IPS DF 19.7 (cell line): ENCODE measurements at regions not wholly inside any gene's neighbourhood (a gene's known extent, or its start where the extent isn't known, plus 50 kb on each side); places are given as distances from the start of the nearest gene placed in this dataset.
"Not testable (repeated sequence)": the region's sequence is repeated elsewhere in the genome, so short reads cannot be mapped to it uniquely, and the experiment has no call there.

ENCODE experiments used
- DNase-seq: peaks from one replicate; pipeline ENCODE4 v3.0.0-alpha.2; 2013; ENCODE audit warnings: low read depth, low spot score

DNA sequence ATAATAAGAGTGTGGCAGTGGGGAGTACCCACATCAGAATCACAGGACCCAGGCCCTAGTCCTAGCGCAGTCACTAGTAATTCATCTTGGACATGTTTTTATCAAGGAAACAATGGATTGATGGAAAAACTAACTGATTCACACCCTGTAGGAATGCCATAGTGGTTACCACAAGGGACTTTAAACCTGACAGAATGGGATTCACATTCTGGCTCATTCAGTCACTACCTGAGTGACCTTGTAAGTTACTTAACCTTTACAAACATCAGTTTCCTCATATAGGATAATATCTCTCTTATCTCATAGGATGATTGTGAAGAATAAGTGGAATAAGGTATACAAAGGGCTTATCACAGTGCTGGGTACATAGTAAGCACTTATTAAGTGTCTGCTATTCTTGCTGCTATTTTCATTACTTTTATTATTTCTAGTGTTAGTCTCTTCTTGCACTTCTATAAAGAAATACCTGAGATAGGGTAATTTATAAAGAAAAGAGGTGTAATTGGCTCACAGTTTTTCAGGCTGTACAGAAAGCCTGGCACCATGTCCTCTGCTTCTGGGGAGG lies 247.5 kb upstream of the KLF3 start:
- DNase-seq, result no peak

DNA sequence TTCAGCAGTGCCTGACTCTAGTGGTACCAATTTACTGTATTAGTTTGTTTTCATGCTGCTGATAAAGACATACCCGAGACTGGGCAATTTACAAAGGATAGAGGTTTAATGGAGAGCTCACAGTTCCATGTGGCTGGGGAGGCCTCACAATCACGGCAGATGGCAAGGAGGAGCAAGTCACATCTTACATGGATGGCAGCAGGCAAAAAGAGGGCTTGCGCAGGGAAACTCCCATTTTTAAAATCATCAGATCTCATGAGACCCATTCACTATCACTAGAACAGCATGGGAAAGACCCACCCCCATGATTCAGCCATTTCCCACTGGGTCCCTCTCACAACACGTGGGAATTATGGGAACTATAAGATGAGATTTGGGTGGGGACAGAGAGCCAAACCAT lies 243.7 kb upstream of the KLF3 start:
- DNase-seq, result not testable (repeated sequence)

DNA sequence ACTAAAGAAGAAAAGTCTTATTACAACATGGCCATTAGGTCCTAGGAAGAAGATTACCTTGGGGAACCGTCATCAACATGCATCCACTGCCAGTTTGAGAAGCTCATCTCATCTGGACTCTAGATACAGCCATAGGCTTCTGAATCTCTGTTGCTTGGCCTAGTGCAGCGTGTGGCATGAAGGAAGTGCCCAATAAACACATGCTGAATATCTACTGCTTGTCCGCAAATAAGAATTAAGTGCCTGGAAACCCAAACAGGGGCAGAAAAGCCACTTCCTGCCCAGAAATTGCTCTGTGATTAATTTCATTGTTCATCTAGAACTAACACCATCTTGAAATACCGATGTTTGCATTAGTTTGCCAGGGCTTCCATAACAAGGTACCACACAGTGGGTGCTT lies 241.1 kb upstream of the KLF3 start:
- no peak for DNase-seq

DNA sequence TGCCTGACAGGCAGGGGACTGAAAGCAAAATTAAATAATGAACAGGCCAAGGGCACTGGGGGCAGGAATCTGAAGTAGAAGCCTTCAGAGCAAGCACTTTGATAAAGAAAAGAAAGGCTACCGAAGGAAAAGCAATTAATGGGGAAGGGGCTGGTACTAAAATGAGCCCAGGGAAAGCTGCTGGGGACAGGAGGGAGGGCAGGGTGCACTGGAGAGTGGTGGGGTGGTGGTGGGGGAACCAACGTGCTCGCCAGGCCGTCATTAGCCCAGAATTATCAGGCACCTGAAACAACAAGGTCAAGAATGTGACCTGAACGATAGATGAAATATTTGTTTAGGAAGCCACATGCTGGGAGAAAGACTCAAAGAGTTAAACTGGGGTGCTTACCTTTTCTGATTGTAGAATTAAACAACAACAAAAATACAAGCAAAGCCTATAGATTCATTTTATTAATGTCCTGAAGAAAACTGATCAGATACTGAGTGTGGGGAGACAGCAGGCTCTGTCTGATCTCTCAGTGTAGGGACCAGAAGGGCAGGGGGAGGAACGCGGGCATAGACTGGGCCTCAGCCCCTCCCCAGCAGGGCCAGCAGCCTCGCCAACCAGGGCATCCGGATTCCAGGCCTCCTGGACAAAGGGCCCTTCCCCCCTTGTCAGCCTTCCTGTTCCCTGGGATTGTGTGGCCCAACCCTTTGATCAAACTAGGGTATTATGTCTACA lies 239.7 kb upstream of the KLF3 start:
- DNase-seq, result peak; percentile 48

DNA sequence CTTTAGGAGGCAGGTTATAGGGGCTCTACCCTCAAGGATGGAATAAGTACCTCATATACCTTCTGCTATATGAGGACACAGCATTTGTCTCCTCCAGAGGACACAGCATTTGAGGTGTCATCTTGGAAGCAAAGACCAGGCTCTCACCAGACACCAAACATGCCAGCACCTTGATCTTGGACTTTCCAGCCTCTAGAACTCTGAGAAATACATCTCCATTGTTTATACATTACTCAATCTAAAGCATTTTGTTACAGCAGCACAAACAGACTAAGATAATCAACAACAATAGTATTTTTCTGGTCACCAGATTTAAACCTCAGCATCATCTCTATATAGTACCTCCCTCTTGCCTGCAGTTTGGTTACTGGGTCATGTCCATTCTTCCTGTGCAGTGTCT lies 237.5 kb upstream of the KLF3 start:
- no peak for DNase-seq

DNA sequence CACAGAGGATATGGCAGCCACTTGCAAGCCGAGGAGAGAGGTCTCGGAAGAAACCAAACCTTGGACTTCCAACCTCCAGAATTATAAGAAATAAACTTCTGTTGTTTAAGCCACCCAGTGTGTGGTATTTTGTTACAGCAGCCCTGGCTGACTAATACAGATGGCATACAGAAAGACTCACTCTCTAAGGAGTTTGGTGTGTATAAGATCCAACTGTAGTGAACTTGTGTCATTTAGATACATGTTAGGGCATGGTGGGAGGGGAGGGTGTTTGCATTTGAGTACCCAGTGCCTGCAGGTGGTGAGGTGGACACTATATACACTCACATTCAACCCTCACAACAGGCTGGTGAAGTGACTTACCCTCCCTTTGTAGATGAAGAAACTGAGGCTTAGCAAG lies 233.2 kb upstream of the KLF3 start:
- no peak for DNase-seq

DNA sequence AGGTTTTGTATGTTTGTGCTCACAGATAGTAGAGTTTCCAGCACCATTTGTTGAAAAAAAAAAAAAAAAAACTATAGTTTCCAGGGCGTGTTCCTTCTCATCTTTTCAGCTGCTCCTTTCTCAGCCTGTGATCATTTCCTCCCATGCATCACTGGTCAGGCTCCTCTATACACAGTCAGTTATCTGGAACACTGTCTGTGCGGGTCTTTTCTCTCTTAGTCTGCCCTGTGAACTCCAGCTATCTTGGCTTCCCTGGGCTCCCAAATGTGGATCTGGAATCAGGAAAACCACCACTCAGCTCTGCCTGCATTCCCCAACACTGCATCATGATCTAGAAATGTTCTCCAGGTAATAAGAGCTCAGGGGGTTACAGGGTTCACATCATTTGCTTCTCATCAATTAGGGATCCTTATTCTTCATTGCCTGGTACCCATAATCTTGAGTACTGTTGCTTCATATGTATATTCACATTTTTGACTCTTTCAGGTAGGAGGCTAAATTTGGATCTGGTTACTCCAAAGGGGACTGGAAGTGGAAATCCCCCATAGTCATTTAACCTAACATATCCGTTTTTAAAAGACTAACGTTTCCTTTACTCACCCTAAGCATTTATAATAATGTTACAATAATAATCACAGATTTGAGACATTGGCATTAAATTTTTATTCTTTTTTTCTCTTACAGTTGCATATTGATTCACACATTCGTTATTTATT lies 221.8 kb upstream of the KLF3 start:
- DNase-seq, result no peak

DNA sequence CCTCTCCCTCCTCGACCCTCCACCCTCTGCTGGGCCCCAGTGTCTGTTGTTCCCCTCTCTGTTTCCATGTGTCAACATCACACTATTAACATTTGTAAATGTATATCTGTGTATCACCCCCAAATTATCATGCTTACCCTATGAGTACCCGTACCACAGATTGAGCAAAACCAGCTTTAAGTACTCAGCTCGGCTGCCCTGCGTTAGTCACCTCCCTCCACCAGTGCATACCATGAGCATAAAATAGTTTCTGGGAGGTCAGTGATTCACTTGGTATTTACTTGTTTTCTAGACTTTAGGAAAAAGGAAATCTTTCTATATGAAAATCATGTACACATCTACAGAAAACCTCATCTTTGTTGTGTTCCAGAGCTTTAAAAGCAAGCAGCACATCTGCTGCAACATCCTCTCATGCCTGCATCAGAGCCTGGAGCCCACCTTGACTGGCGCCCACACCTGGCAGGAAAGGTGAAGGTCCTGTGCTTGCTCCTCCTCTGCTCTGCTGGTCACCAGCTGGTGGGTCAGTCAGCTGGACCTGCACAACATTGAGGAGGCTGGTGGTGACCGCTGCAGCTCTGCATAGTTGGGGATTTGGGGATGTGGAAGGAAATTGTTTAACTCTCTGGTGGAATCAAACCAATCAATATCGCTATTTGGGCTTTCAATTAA lies 214.4 kb upstream of the KLF3 start:
- DNase-seq, result no peak

DNA sequence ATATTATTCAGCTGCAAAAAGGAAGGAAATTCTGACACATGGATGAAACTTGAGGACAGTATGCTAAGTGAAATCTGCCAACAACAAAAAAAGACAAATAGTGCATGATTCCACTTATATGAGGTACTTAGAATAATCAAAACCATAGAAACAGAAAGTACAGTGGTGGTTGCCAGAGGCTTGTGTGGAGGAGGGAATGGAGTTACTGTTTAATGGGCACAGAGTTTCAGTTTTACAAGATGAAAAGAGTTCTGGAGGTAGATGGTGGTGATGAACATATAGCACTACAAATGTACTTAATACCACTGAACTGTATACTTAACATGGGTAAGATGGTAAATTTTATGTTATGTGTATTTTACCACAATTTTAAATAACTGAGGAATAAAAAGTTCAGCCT lies 212.0 kb upstream of the KLF3 start:
- DNase-seq, result no peak

DNA sequence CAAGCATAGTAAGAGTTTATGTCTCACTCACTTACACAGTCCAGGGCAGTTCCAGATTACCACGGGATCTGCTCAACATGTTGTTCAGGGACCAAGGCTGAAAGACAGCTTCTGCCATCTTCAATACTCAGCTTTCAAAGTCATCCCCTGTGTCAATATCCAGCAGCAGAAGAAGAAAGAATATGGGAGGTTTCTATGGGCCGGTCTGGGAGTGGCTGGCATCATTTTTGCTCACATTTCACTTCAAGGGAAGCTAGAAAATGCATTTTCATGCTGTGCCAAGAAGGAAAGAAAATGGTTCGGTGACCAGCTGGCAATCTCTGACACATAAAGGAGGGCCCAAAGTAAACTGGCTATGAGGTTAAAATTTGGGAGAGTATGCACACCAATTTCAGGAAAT lies 211.5 kb upstream of the KLF3 start:
- DNase-seq, result no peak

DNA sequence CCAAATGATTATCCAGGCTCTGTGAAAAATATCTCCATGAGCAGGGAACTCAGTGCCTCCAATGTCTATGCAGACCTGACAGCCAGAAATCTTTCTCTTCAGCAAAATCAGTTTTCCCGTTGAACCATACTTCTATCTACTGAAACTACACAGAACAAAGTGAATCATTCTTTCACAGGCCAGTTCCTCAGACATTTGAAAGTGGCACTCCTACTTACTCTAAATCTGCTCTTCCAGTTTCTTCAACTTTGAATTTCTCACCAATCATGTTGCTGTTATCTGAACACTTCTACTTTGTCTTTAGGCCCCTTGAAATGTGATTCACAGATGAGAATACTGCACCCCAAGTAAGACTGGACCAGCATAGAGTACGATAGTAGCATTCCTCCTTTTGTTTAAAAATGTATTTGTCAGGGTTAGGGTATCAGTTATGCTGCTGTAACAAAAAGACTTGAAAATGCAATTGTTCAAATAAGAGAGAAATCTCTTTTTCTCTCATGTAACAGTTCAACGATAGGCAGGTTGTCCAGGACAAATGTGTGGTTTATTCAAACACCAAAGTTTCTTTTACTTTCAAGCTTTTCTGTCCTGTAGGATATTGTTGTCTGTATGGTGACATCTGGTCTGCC lies 210.6 kb upstream of the KLF3 start:
- DNase-seq, result no peak

DNA sequence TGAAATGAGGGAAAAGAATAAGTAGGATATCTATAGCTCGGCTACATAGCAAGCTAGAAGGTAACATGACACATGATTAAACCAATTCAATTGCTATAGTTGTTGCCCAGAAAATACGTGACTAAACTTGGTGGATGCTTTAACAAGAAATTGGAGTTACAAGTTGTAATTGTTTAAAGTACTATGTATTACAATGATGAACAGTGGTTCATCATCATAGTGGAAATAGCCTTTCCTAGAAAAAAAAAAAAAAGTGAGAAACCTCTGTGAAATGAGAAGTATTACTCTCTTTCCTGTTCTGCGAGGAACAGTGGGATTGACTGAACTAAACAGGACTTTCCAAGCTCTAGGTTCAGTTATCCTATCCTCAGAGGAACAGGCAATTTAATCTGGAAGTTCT lies 209.7 kb upstream of the KLF3 start:
- DNase-seq, result no peak

DNA sequence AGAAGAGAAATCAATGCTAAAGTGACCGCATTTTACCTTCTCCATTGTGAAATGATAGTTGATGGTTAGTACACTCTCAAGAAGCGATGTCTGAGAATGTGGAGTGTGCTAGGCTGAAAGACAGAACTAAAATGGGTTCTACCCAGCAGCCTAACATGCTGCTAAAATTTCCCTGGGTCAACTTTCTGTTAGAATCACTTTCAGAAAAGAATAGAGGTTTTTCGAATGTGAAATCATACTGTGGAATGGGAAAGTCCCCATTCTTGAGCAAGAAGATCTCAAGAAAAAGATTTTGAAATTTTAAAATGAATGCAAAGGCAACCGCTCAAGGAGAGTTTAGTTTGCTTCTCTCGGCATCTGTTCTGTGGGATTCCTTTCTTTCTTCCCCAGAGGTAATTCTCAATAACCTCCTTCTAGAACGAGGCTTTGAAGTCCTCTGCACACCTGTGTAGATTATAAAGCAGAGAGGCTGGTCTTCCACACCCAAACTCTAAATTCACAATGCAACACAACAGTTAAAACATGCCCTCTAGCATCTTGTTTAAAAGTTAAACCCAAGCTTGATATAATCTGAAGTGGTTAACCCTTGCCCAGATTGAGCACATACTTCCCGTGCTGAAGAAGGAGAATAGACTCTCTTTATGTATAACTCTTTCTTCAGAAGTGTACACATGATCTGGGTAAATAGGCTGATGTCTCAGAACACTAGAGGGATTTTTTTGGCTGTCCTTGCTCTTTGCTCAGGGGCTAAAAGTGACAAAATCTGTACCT lies 208.7 kb upstream of the KLF3 start:
- DNase-seq, result no peak

DNA sequence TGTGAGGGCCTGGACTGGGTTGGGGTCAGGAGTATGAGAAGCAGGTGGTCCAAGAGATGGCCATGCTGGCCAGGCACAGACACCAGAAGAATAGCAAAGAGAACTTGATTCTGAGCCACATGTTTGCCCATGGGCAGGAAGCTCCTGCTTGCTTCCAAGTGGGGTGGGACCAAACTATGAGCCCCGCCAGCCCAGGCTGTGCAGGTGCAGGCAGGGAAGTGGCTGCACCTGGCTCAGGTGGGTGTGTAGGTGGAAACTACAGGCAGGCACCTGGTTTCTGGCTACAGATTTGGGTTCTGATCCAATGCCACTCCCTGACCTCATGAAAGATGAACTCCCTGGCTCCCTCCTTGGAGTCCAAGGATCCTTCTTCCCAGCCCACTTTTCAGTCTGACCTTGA lies 207.9 kb upstream of the KLF3 start:
- no peak for DNase-seq

DNA sequence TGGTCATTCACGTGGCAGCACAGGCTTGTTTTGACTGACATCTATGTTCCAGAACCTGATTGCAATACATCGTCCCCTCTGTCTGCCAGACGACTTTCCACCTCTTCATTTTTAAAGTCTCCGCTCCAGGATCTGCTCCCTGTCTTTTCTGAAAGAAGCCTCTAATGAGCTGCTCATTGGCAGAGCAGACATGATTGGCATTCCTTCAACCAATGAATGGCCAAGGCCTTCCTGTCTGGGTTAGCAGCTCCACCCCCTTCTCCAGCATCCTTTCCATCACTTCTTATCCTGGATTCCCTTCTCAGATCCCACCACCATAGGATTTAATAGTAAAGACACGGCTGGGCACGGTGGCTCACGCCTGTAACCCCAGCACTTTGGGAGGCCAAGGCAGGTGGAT lies 202.7 kb upstream of the KLF3 start:
- DNase-seq, result no peak

DNA sequence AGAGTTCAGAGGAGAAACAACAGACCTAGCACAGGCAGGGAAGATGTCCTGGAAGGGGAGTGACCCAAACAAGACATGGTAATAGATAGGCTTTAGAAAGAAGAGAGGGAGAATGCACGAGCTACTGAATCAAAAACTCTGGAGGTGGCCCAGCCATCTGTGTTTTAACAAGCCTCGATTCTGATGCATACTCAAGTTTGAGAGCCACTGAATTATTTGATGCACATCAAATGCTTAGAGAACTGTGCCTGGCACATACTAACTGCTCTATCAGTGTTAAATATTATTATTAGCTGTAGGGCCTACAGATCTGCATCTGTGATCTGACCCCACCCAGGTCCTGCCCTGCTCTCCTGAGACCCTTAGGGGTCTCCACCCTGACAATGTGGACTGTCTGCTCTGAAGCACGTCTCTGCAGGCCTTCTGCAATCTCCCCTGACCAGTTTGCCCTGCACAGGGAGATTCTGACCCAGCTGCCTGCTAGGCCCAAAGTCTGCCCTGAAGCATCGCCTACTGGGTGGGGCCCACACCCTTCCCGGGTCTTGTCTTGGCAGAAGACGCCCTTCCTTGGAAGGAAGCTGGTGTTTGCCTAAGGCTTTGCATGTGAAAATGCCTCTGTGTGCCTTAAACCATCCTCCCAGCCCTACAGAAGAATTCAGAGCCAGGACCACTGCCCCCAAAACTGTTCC lies 201.5 kb upstream of the KLF3 start:
- DNase-seq, result no peak

DNA sequence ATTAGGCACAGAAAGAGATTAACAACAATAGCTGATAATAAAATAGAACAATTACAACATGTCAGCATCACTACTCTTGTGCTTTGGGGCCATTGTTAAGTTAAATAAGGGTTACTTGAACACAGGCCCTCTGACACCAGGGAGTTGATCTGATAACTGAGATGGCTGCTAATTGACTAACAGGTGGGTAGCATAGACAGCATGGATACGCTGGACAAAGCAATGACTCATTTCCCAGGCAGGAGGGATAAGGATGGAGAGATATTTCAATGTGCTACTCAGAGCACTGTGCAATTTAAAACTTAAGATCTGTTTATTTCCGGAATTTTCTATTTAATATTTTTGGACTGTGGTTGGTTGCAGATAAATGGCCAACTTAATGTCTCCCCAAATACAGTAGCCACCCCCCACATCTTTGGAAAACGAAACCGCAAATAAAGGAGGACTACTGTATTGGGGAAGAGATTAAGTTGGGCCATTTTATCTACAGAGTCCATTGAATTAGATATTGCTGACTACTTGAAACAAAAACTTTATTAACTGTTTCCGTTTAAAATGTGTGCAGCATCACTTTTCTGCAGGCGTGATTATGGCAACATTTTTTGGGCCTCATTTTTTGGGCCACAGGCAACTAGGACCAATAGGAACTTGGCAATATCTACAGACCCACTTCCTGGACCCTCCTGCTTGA lies 200.6 kb upstream of the KLF3 start:
- DNase-seq, result no peak

DNA sequence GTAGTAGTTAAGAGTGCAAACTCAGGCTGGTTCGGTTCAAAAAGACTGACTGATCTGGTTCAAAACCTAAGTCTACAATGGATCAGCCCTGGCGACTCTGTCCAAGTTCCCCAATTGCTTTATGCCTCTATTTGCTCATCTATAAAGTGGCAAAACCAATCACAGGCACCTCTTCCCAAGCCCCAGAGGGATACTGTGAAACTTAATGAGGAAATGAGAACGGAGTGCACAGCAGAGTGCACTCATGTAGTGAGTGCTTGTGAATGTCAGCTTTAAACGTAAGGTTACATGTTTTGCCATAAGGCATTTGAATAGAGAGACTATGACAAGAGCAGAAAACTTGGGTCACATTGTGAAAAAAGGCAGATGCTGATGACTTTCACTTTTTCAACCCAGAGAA lies 199.7 kb upstream of the KLF3 start:
- no peak for DNase-seq

DNA sequence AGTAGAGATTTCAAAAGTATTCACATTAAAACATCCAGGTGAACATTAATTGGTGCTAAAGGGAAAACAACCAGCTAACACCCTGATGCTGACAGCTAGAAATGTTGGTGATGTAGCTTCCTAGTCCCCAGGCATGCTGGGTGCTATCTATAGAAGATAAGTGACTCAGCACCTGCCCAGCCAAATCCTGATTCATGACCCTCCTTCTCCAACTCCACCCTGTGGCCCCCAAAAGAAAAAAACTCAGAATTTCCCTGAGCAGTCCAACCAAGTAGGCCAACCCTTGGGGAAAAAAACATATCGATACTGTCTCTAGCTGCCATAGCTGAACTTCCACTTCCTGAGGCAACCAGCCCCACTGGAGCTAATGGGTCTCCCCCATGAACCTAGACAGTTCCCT lies 197.6 kb upstream of the KLF3 start:
- DNase-seq, result no peak

DNA sequence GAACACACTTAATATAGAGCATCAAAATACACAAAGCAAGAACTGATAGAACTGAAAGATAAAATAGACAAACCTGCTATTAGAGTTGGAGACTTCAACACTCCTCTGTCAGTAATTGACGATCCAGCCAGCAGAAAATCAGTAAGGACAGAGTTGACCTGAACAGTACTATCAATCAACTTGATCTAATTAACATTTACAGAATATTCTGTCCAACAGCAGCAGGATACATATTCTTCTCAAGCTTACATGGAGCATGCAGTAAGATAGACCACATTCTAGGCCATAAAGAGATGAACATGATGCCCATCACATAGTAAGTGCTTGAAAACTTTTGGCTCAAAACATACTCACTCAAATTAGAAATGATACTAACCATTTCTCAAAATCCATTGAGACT lies 196.7 kb upstream of the KLF3 start:
- DNase-seq, result no peak
